H1 (cell line): ENCODE measurements at regions not wholly inside any gene's neighbourhood (a gene's known extent, or its start where the extent isn't known, plus 50 kb on each side); places are given as distances from the start of the nearest gene placed in this dataset.

Source experiments
- CTCF ChIA-PET: fragments of 300-600 bp; sonication (Branson Sonifier 250); formaldehyde crosslinking; loops from one replicate; lab custom pipeline; 2021; ENCODE audit not compliant: partially characterized antibody; lab: Charles Lee
- POLR2A ChIA-PET: fragments of 300-600 bp; sonication (Branson Sonifier 250); formaldehyde crosslinking; loops from one replicate; lab custom pipeline; 2021; ENCODE audit warnings: inconsistent platforms; ENCODE audit not compliant: partially characterized antibody; lab: Charles Lee
- DNase-seq, 2 experiments: peaks; one replicate each; pipeline versions ENCODE4 v3.0.0 to v3.0.0-alpha.2; 2010 to 2022; ENCODE audit warnings: low spot score in 2 of 2, low read depth in 1 of 2, mixed read lengths in 1 of 2
- FAIRE-seq: peaks from 2 replicates; lab custom pipeline; 2011; peaks lifted over from hg19 to GRCh38; lab: Jason Lieb, UNC
- H2AFZ ChIP-seq: 2 replicates; pipeline ENCODE4 v1.8.1; 2012; ENCODE audit warnings: low read length, inconsistent platforms
- H2AK5ac ChIP-seq: 2 replicates; pipeline ENCODE4 v1.6.1; 2013; ENCODE audit warnings: low read depth, low read length
- H2BK120ac ChIP-seq: replicated peaks from 2 replicates; pipeline ENCODE3; 2013; ENCODE audit warnings: low read depth, low read length, inconsistent platforms
- H2BK12ac ChIP-seq: 2 replicates; pipeline ENCODE4 v1.6.1; 2013; ENCODE audit warnings: low read depth, low read length
- H2BK15ac ChIP-seq: 2 replicates; pipeline ENCODE4 v1.6.1; 2013; ENCODE audit warnings: low read length
- H2BK20ac ChIP-seq: 2 replicates; pipeline ENCODE4 v1.6.1; 2013; ENCODE audit warnings: low read length
- H2BK5ac ChIP-seq: 2 replicates; pipeline ENCODE4 v1.6.1; 2013; ENCODE audit warnings: low read depth, low read length
- H3K14ac ChIP-seq: 2 replicates; pipeline ENCODE4 v1.6.1; 2013; ENCODE audit warnings: inconsistent platforms; ENCODE audit not compliant: insufficient read length
- H3K18ac ChIP-seq: 2 replicates; pipeline ENCODE4 v1.6.1; 2013; ENCODE audit warnings: low read length; ENCODE audit errors: extremely low read depth
- H3K23ac ChIP-seq: 2 replicates; pipeline ENCODE4 v1.6.1; 2013; ENCODE audit warnings: inconsistent platforms; ENCODE audit not compliant: insufficient read length
- H3K23me2 ChIP-seq: 2 replicates; pipeline ENCODE4 v1.6.1; 2013; ENCODE audit warnings: low read depth, low read length
- H3K27ac ChIP-seq: 2 replicates; pipeline ENCODE4 v1.6.1; 2011; ENCODE audit warnings: low read depth, low read length, inconsistent platforms
- H3K27me3 ChIP-seq, 4 experiments: replicated peaks in 1 of 4; 1 replicate in 1 of 4; 2 replicates in 3 of 4; pipeline versions ENCODE4 v1.6.1 to v1.8.1; 2011 to 2013; ENCODE audit warnings: low read length in 3 of 4, mild to moderate bottlenecking in 3 of 4, inconsistent platforms in 2 of 4, mixed read lengths in 2 of 4, moderate library complexity in 1 of 4; ENCODE audit not compliant: control insufficient read depth in 3 of 4, insufficient read depth in 3 of 4; ENCODE audit errors: extremely low read depth in 1 of 4
- H3K36me3 ChIP-seq, 4 experiments: 2 replicates each; pipeline versions ENCODE4 v1.6.1 to v1.8.1; 2011 to 2013; ENCODE audit warnings: mild to moderate bottlenecking in 4 of 4, low read length in 3 of 4, moderate library complexity in 2 of 4, control low read depth in 1 of 4, inconsistent platforms in 1 of 4; ENCODE audit not compliant: insufficient read depth in 4 of 4, control insufficient read depth in 2 of 4
- H3K4ac ChIP-seq: replicated peaks from 2 replicates; pipeline ENCODE3; 2013; ENCODE audit warnings: low read length, low read depth, mixed read lengths, inconsistent platforms; ENCODE audit not compliant: insufficient read length
- H3K4me1 ChIP-seq, 4 experiments: replicated peaks in 1 of 4; 1 replicate in 1 of 4; 2 replicates in 3 of 4; pipeline versions ENCODE4 v1.6.1 to v1.8.1; 2011 to 2013; ENCODE audit warnings: low read length in 3 of 4, inconsistent platforms in 2 of 4, mixed read lengths in 1 of 4; ENCODE audit not compliant: insufficient read depth in 4 of 4, control insufficient read depth in 3 of 4
- H3K4me2 ChIP-seq, 2 experiments: 2 replicates each; pipeline versions ENCODE4 v1.6.1 to v1.8.1; 2011 to 2013; ENCODE audit warnings: low read depth in 2 of 2, low read length in 2 of 2, control low read depth in 1 of 2, inconsistent platforms in 1 of 2, mild to moderate bottlenecking in 1 of 2; ENCODE audit not compliant: insufficient read depth in 1 of 2
- H3K4me3 ChIP-seq, 4 experiments: fragments of 200-600, 300-600 bp in 1 of 4; sonication (generic), shearing (Covaris generic), sonication (Bioruptor Twin) in 1 of 4; 2 replicates each; pipeline versions ENCODE4 v1.5.1 to v1.8.1; 2011 to 2016; ENCODE audit warnings: low read length in 4 of 4, low read depth in 3 of 4, control low read depth in 2 of 4, inconsistent platforms in 2 of 4, mild to moderate bottlenecking in 2 of 4, mixed read lengths in 1 of 4, moderate library complexity in 1 of 4; ENCODE audit not compliant: insufficient read depth in 2 of 4; ENCODE audit errors: extremely low read depth in 1 of 4
- H3K56ac ChIP-seq: replicated peaks from 2 replicates; pipeline ENCODE3; 2013; ENCODE audit warnings: low read depth, mild to moderate bottlenecking, mixed read lengths, low read length, inconsistent platforms; ENCODE audit not compliant: insufficient read length
- H3K79me1 ChIP-seq: 2 replicates; pipeline ENCODE4 v1.6.1; 2013; ENCODE audit warnings: low read depth, low read length, control low read depth
- H3K79me2 ChIP-seq, 2 experiments: 2 replicates each; pipeline versions ENCODE4 v1.6.1 to v1.8.1; 2012 to 2013; ENCODE audit warnings: low read length in 2 of 2, mild to moderate bottlenecking in 2 of 2, inconsistent platforms in 1 of 2; ENCODE audit not compliant: insufficient read depth in 2 of 2, control insufficient read depth in 1 of 2
- H3K9ac ChIP-seq, 4 experiments: replicated peaks in 1 of 4; 1 replicate in 1 of 4; 2 replicates in 3 of 4; pipeline versions ENCODE4 v1.6.1 to v1.8.1; 2011 to 2013; ENCODE audit warnings: low read depth in 3 of 4, low read length in 3 of 4, control low read depth in 2 of 4, mild to moderate bottlenecking in 2 of 4, moderate library complexity in 2 of 4, inconsistent platforms in 1 of 4; ENCODE audit errors: extremely low read depth in 1 of 4
- H3K9me3 ChIP-seq, 2 experiments: 2 replicates each; pipeline versions ENCODE4 v1.6.1 to v1.8.1; 2012 to 2013; ENCODE audit warnings: mild to moderate bottlenecking in 2 of 2, moderate library complexity in 2 of 2, control low read depth in 1 of 2, inconsistent platforms in 1 of 2, low read depth in 1 of 2, low read length in 1 of 2, mixed read lengths in 1 of 2; ENCODE audit not compliant: insufficient read depth in 2 of 2
- H4K20me1 ChIP-seq, 2 experiments: replicated peaks in 1 of 2; 2 replicates each; pipeline versions ENCODE3 to v1.8.1; 2011 to 2013; ENCODE audit warnings: inconsistent platforms in 2 of 2, low read length in 2 of 2, mild to moderate bottlenecking in 1 of 2; ENCODE audit not compliant: insufficient read depth in 2 of 2, control insufficient read depth in 1 of 2
- H4K5ac ChIP-seq: 2 replicates; pipeline ENCODE4 v1.6.1; 2013; ENCODE audit warnings: low read length, low read depth, mixed read lengths, inconsistent platforms; ENCODE audit not compliant: insufficient read length
- H4K8ac ChIP-seq: 2 replicates; pipeline ENCODE4 v1.8.0; 2013; ENCODE audit warnings: mild to moderate bottlenecking, moderate library complexity, low read length, inconsistent platforms; ENCODE audit not compliant: insufficient read depth; ENCODE audit errors: extremely low read depth
- H4K91ac ChIP-seq: replicated peaks from 2 replicates; pipeline ENCODE3; 2013; ENCODE audit warnings: low read length, mixed read lengths, inconsistent platforms; ENCODE audit not compliant: insufficient read length
- HDAC2 ChIP-seq, 2 experiments: fragments of 300-600 bp in 1 of 2; sonication (generic) in 1 of 2; IDR thresholded peaks; 2 replicates each; pipeline ENCODE4 v1.6.1; 2011 to 2012; ENCODE audit warnings: low read depth in 2 of 2, low read length in 2 of 2, mild to moderate bottlenecking in 2 of 2, moderate library complexity in 2 of 2, borderline replicate concordance in 1 of 2, inconsistent platforms in 1 of 2
- NANOG ChIP-seq: IDR thresholded peaks from 2 replicates; pipeline ENCODE4 v1.6.1; 2011; ENCODE audit warnings: low read length, low read depth, mild to moderate bottlenecking, inconsistent platforms; ENCODE audit not compliant: insufficient read depth, poor library complexity, severe bottlenecking
- POU5F1 ChIP-seq: IDR thresholded peaks from 2 replicates; pipeline ENCODE4 v1.6.1; 2011; ENCODE audit warnings: low read depth, mild to moderate bottlenecking, low read length, moderate library complexity
- RAD21 ChIP-seq, 2 experiments: IDR thresholded peaks in 1 of 2; conservative IDR thresholded peaks in 1 of 2; 2 replicates each; pipeline ENCODE4 v1.6.1; 2011; ENCODE audit warnings: low read depth in 2 of 2, low read length in 2 of 2, improper control_type of control experiment in 1 of 2, inconsistent platforms in 1 of 2, mild to moderate bottlenecking in 1 of 2, moderate library complexity in 1 of 2
- SIRT6 ChIP-seq: IDR thresholded peaks from one replicate; pipeline ENCODE4 v1.7.1; 2012; ENCODE audit warnings: low read length, inconsistent platforms
- USF2 ChIP-seq: IDR thresholded peaks from 2 replicates; pipeline ENCODE4 v1.6.1; 2011; ENCODE audit warnings: low read length, improper control_type of control experiment
- WGBS, 2 experiments: shearing (Covaris generic) in 1 of 2; methylation state at CpG; one replicate each; pipeline versions ENCODE4 v1.1.6 to v1.1.7; 2013 to 2015; ENCODE audit warnings: low lambda C conversion rate in 2 of 2, mixed read lengths in 2 of 2, inconsistent platforms in 1 of 2, low coverage in 1 of 2, missing lambda C conversion rate in 1 of 2; ENCODE audit not compliant: insufficient replicate concordance in 2 of 2, insufficient coverage in 1 of 2, insufficient read length in 1 of 2; ENCODE audit errors: extremely low coverage in 1 of 2, missing lambda C conversion rate in 1 of 2; 5-methylcytosine and 5-hydroxymethylcytosine counted together
- TF ChIP-seq, protein P1 (sequence below), 3 experiments: IDR thresholded peaks; 1 replicate in 2 of 3; 2 replicates in 1 of 3; pipeline versions ENCODE4 v1.5.1 to v1.6.1; 2011; ENCODE audit warnings: low read length in 3 of 3, mild to moderate bottlenecking in 3 of 3, inconsistent platforms in 2 of 3, low read depth in 1 of 3, moderate library complexity in 1 of 3; ENCODE audit not compliant: insufficient read depth in 1 of 3; ENCODE audit errors: control extremely low read depth in 1 of 3

- H3K18ac ChIP-seq, result no peak overlapping the region
- no peak overlapping the region for H3K14ac ChIP-seq
- no peak overlapping the region for H2BK20ac ChIP-seq
- no peak overlapping the region for H3K27ac ChIP-seq
- H3K79me1 ChIP-seq, result no peaks in the 10 kb centered on the region
- FAIRE-seq (no peak), DNase-seq (no peak)
- H3K4me3 ChIP-seq, result no peak overlapping the region
- ChIA-PET CTCF (interaction anchor here (1.0 to 1.3 kb wide), 2 partner anchors 24 to 56 kb away, joined by 3 to 4 read pairs; no protein-coding TSS in a partner anchor), POLR2A (no interaction called here)
- no peak overlapping the region for H4K8ac ChIP-seq
- H2BK12ac ChIP-seq, result no peak overlapping the region
- H3K36me3 ChIP-seq, result no peaks in the 10 kb centered on the region
- no peak overlapping the region for H2BK15ac ChIP-seq
- H3K9ac ChIP-seq, result no peak overlapping the region
- no peak overlapping the region for H3K4me2 ChIP-seq
- H3K23me2 ChIP-seq, result no peaks in the 10 kb centered on the region
- no peaks in the 10 kb centered on the region for H4K20me1 ChIP-seq
- H4K5ac ChIP-seq, result no peak overlapping the region
- no peak overlapping the region for H2BK120ac ChIP-seq
- no peaks in the 10 kb centered on the region for H3K27me3 ChIP-seq
- H2AFZ ChIP-seq, result no peak overlapping the region
- H3K9me3 ChIP-seq, result no peaks in the 10 kb centered on the region
- H3K4me1 ChIP-seq, result peaks cover 0 to 4% (median 3%) of the 10 kb centered on the region in 4 experiments; a peak in 1 of 7 replicates
- H2AK5ac ChIP-seq, result no peak overlapping the region
- no peak overlapping the region for H3K23ac ChIP-seq
- WGBS, 2 experiments, result 83% methylated on average over 7 of the region's 7 CpGs; no CpG with 5 or more reads in 1 of the 2 experiments
- H3K4ac ChIP-seq, result no peak overlapping the region
- H3K56ac ChIP-seq, result no peak overlapping the region
- no peaks in the 10 kb centered on the region for H3K79me2 ChIP-seq
- H4K91ac ChIP-seq, result no peak overlapping the region
- no peak overlapping the region for H2BK5ac ChIP-seq
- no peak for TF ChIP-seq USF2
- TF ChIP-seq RAD21 (IDR thresholded peaks at IDR 0.05 in 1 of 2, conservative IDR thresholded peaks at IDR 0.05 in 1 of 2; ENCODE audit: low read depth in 2 of 2, low read length in 2 of 2), result no peak
- TF ChIP-seq POU5F1, result no peak
- TF ChIP-seq, protein P1, sequence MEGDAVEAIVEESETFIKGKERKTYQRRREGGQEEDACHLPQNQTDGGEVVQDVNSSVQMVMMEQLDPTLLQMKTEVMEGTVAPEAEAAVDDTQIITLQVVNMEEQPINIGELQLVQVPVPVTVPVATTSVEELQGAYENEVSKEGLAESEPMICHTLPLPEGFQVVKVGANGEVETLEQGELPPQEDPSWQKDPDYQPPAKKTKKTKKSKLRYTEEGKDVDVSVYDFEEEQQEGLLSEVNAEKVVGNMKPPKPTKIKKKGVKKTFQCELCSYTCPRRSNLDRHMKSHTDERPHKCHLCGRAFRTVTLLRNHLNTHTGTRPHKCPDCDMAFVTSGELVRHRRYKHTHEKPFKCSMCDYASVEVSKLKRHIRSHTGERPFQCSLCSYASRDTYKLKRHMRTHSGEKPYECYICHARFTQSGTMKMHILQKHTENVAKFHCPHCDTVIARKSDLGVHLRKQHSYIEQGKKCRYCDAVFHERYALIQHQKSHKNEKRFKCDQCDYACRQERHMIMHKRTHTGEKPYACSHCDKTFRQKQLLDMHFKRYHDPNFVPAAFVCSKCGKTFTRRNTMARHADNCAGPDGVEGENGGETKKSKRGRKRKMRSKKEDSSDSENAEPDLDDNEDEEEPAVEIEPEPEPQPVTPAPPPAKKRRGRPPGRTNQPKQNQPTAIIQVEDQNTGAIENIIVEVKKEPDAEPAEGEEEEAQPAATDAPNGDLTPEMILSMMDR (IDR thresholded peaks at IDR 0.05; ENCODE audit: control extremely low read depth in 1 of 3, insufficient read depth in 1 of 3, low read depth in 1 of 3, low read length in 3 of 3), result no peak
- TF ChIP-seq HDAC2 (IDR thresholded peaks at IDR 0.05; ENCODE audit: borderline replicate concordance in 1 of 2, low read depth in 2 of 2, low read length in 2 of 2), result no peak
- no peak for TF ChIP-seq SIRT6
- TF ChIP-seq NANOG, result no peak
Observed at GRCh38 chr3:115385774-115386730, 237.3 kb upstream of the GAP43 start.
